IMR-90 (cell line): ENCODE measurements at regions not wholly inside any gene's neighbourhood (a gene's known extent, or its start where the extent isn't known, plus 50 kb on each side); places are given as distances from the start of the nearest gene placed in this dataset.

Experiments
- ATAC-seq: fragments of 200-7000 bp; cut with Tn5 transposase; 2 replicates; pipeline ENCODE4 v1.9.1; 2020; ENCODE audit warnings: low read depth, mild to moderate bottlenecking, moderate library complexity
- BruUV-seq: library from RNA; stranded (reverse); fragments of 400-500 nt; replicated peaks from 2 replicates; lab custom pipeline; 2021; lab: Mats Ljungman, UMichigan
- CTCF ChIA-PET: fragments of 300-600 bp; formaldehyde crosslinking; extraction: SDS; loops from one replicate; lab custom pipeline; 2021; ENCODE audit warnings: antibody characterized with exemption; lab: Yijun Ruan, JAX
- POLR2A ChIA-PET: fragments of 300-600 bp; sonication (Branson Sonifier 250); formaldehyde crosslinking; loops from one replicate; lab custom pipeline; 2022; ENCODE audit warnings: antibody characterized with exemption; ENCODE audit not compliant: unreplicated experiment; lab: Charles Lee
- DNase-seq: peaks from one replicate; pipeline ENCODE4 v3.0.0; 2013
- H2AFZ ChIP-seq: replicated peaks from 2 replicates; pipeline ENCODE3; 2013; ENCODE audit warnings: low read length, mild to moderate bottlenecking; ENCODE audit not compliant: poor library complexity
- H2AK5ac ChIP-seq: 2 replicates; pipeline ENCODE4 v1.6.1; 2013; ENCODE audit warnings: low read depth, low read length, inconsistent platforms
- H2AK9ac ChIP-seq: replicated peaks from 2 replicates; pipeline ENCODE3; 2013; ENCODE audit warnings: mild to moderate bottlenecking, low read depth, low read length, moderate library complexity; ENCODE audit not compliant: poor library complexity
- H2BK120ac ChIP-seq: 2 replicates; pipeline ENCODE4 v1.6.1; 2013; ENCODE audit warnings: low read depth, low read length, inconsistent platforms
- H2BK15ac ChIP-seq: 3 replicates; pipeline ENCODE4 v1.6.1; 2013; ENCODE audit warnings: low read depth, low read length, inconsistent platforms
- H2BK20ac ChIP-seq: 2 replicates; pipeline ENCODE4 v1.6.1; 2013; ENCODE audit warnings: low read depth, mild to moderate bottlenecking, inconsistent platforms, low read length, moderate library complexity
- H2BK5ac ChIP-seq: 2 replicates; pipeline ENCODE4 v1.6.1; 2013; ENCODE audit warnings: mild to moderate bottlenecking, low read depth, low read length, inconsistent platforms; ENCODE audit not compliant: poor library complexity, severe bottlenecking
- H3K14ac ChIP-seq: replicated peaks from 2 replicates; pipeline ENCODE4 v1.6.1; 2013; ENCODE audit warnings: low read depth, low read length, inconsistent platforms
- H3K18ac ChIP-seq: 2 replicates; pipeline ENCODE4 v1.6.1; 2013; ENCODE audit warnings: low read depth, low read length, control low read depth
- H3K23ac ChIP-seq: 2 replicates; pipeline ENCODE4 v1.6.1; 2013; ENCODE audit warnings: low read depth, low read length, inconsistent platforms
- H3K27ac ChIP-seq: 2 replicates; pipeline ENCODE4 v1.5.1; 2013; ENCODE audit warnings: mild to moderate bottlenecking, control low read depth, low read length; ENCODE audit not compliant: insufficient read depth
- H3K27me3 ChIP-seq: 2 replicates; pipeline ENCODE4 v1.6.1; 2013; ENCODE audit warnings: low read length; ENCODE audit not compliant: control insufficient read depth, insufficient read depth
- H3K36me3 ChIP-seq: 2 replicates; pipeline ENCODE4 v1.6.1; 2013; ENCODE audit warnings: low read length, mixed read lengths; ENCODE audit not compliant: control insufficient read depth, insufficient read depth
- H3K4ac ChIP-seq: 2 replicates; pipeline ENCODE4 v1.6.1; 2013; ENCODE audit warnings: low read depth, low read length, inconsistent platforms
- H3K4me1 ChIP-seq: 2 replicates; pipeline ENCODE4 v1.6.1; 2013; ENCODE audit warnings: low read length, mixed read lengths; ENCODE audit not compliant: control insufficient read depth, insufficient read depth
- H3K4me2 ChIP-seq: 2 replicates; pipeline ENCODE4 v1.6.1; 2013; ENCODE audit warnings: low read depth, mild to moderate bottlenecking, control low read depth, low read length, moderate library complexity
- H3K4me3 ChIP-seq: 2 replicates; pipeline ENCODE4 v1.5.1; 2013; ENCODE audit warnings: low read depth, mild to moderate bottlenecking, control low read depth, low read length, moderate library complexity; ENCODE audit not compliant: insufficient read depth
- H3K56ac ChIP-seq: 2 replicates; pipeline ENCODE4 v1.6.1; 2013; ENCODE audit warnings: low read length, inconsistent platforms; ENCODE audit not compliant: insufficient read depth; ENCODE audit errors: extremely low read depth
- H3K79me1 ChIP-seq, 2 experiments: 2 replicates each; pipeline ENCODE4 v1.6.1; 2013; ENCODE audit warnings: low read length in 2 of 2, inconsistent platforms in 1 of 2, low read depth in 1 of 2
- H3K9ac ChIP-seq: 2 replicates; pipeline ENCODE4 v1.6.1; 2013; ENCODE audit warnings: low read depth, low read length, control low read depth
- H3K9me1 ChIP-seq: 2 replicates; pipeline ENCODE4 v1.6.1; 2013; ENCODE audit warnings: low read length, inconsistent platforms; ENCODE audit not compliant: insufficient read depth
- H3K9me3 ChIP-seq: 2 replicates; pipeline ENCODE4 v1.6.1; 2013; ENCODE audit warnings: low read length; ENCODE audit not compliant: control insufficient read depth, insufficient read depth
- H4K20me1 ChIP-seq: 2 replicates; pipeline ENCODE4 v1.6.1; 2013; ENCODE audit warnings: low read length, inconsistent platforms; ENCODE audit not compliant: insufficient read depth
- H4K5ac ChIP-seq: 2 replicates; pipeline ENCODE4 v1.6.1; 2013; ENCODE audit warnings: mild to moderate bottlenecking, low read depth, low read length, control low read depth
- H4K8ac ChIP-seq, 2 experiments: 2 replicates each; pipeline ENCODE4 v1.6.1; 2013; ENCODE audit warnings: low read depth in 2 of 2, low read length in 2 of 2, control low read depth in 1 of 2, inconsistent platforms in 1 of 2
- H4K91ac ChIP-seq: 2 replicates; pipeline ENCODE4 v1.6.1; 2013; ENCODE audit warnings: low read depth, low read length, inconsistent platforms; ENCODE audit not compliant: insufficient read depth
- BHLHE40 ChIP-seq: fragments of 150-350 bp; IDR thresholded peaks from 2 replicates; pipeline ENCODE4 v1.6.1; 2016; ENCODE audit warnings: mild to moderate bottlenecking, low read depth, low read length
- CEBPB ChIP-seq: IDR thresholded peaks from 2 replicates; pipeline ENCODE4 v1.6.1; 2012; ENCODE audit warnings: low read depth, low read length, improper control_type of control experiment
- CTCF ChIP-seq: conservative IDR thresholded peaks from 2 replicates; pipeline ENCODE4 v1.5.1; 2012; ENCODE audit warnings: mild to moderate bottlenecking, low read depth, low read length, improper control_type of control experiment
- ELK1 ChIP-seq: fragments of 150-350 bp; IDR thresholded peaks from 2 replicates; pipeline ENCODE4 v1.6.1; 2016; ENCODE audit warnings: low read depth, mild to moderate bottlenecking, low read length, moderate library complexity, borderline replicate concordance
- MAFK ChIP-seq: IDR thresholded peaks from 2 replicates; pipeline ENCODE4 v1.6.1; 2012; ENCODE audit warnings: low read depth, low read length, improper control_type of control experiment
- MAZ ChIP-seq: IDR thresholded peaks from 2 replicates; pipeline ENCODE4 v1.6.1; 2012; ENCODE audit warnings: low read depth, mild to moderate bottlenecking, low read length, improper control_type of control experiment, moderate library complexity, borderline replicate concordance
- MXI1 ChIP-seq: IDR thresholded peaks from 2 replicates; pipeline ENCODE4 v1.6.1; 2012; ENCODE audit warnings: low read depth, mild to moderate bottlenecking, low read length, moderate library complexity, borderline replicate concordance
- NFE2L2 ChIP-seq: fragments of 150-350 bp; IDR thresholded peaks from 2 replicates; pipeline ENCODE4 v1.6.1; 2016; ENCODE audit warnings: low read depth, mild to moderate bottlenecking, low read length
- POLR2A ChIP-seq: IDR thresholded peaks from 2 replicates; pipeline ENCODE4 v1.6.1; 2012; ENCODE audit warnings: mild to moderate bottlenecking, low read depth, low read length
- RAD21 ChIP-seq: IDR thresholded peaks from 2 replicates; pipeline ENCODE4 v1.6.1; 2012; ENCODE audit warnings: low read length, improper control_type of control experiment
- RCOR1 ChIP-seq: IDR thresholded peaks from 2 replicates; pipeline ENCODE4 v1.6.1; 2012; ENCODE audit warnings: mild to moderate bottlenecking, low read length, improper control_type of control experiment; ENCODE audit not compliant: insufficient replicate concordance
- RFX5 ChIP-seq: IDR thresholded peaks from 2 replicates; pipeline ENCODE4 v1.8.0; 2012; ENCODE audit warnings: low read depth, mild to moderate bottlenecking, low read length, moderate library complexity
- SMC3 ChIP-seq: fragments of 150-350 bp; IDR thresholded peaks from 2 replicates; pipeline ENCODE4 v1.6.1; 2016; ENCODE audit warnings: low read depth, mild to moderate bottlenecking, antibody characterized with exemption, low read length, moderate library complexity
- USF2 ChIP-seq: fragments of 150-350 bp; IDR thresholded peaks from 2 replicates; pipeline ENCODE4 v1.6.1; 2017; ENCODE audit warnings: mild to moderate bottlenecking, antibody characterized with exemption, low read length, low read depth
- WGBS, 2 experiments: methylation state at CpG; one replicate each; pipeline versions ENCODE4 v1.1.5 to v1.1.7; 2013; ENCODE audit warnings: missing lambda C conversion rate in 2 of 2; ENCODE audit not compliant: insufficient read length in 1 of 2; ENCODE audit errors: extremely low coverage in 2 of 2; 5-methylcytosine and 5-hydroxymethylcytosine counted together
- dilution Hi-C: fragments of 300-500 bp; cut with HindIII; formaldehyde crosslinking; loops from one replicate; pipeline ENCODE4 v1.14.3; 2018; ENCODE audit warnings: low sequenced_read_pairs; ENCODE audit not compliant: unreplicated experiment
- in situ Hi-C: fragments of 300-500 bp; cut with MboI; formaldehyde crosslinking; loops from 3 replicates; pipeline ENCODE4 v1.14.3; 2019; ENCODE audit warnings: low sequenced_read_pairs, inconsistent platforms, mixed read lengths
- intact Hi-C: fragments of 100-400 bp; cut with micrococcal nuclease; formaldehyde crosslinking; loops from 2 replicates; pipeline ENCODE4 v1.10.0; 2022

- ATAC-seq (no peak), DNase-seq (no peak)
- H4K91ac ChIP-seq: peak overlapping the region; percentile 72
- peak overlapping the region; percentile 92; the same call in 2 of the 3 replicates for H2BK15ac ChIP-seq
- H3K14ac ChIP-seq: no peak overlapping the region
- H2AK5ac ChIP-seq: peak overlapping the region; percentile 94
- H3K4me3 ChIP-seq: no peak overlapping the region
- H2BK120ac ChIP-seq: peak overlapping the region; percentile 73; the same call in 1 of the 2 replicates
- intact Hi-C loops: no loop called here
- H3K27ac ChIP-seq: no peak overlapping the region
- no peak overlapping the region for H3K9ac ChIP-seq
- H3K79me1 ChIP-seq: no peaks in the 10 kb centered on the region
- CTCF ChIA-PET: no interaction called here
- H3K18ac ChIP-seq: no peak overlapping the region
- in situ Hi-C loops: no loop called here
- POLR2A ChIA-PET: no interaction called here
- peak overlapping the region; percentile 3 for H2AFZ ChIP-seq
- H3K27me3 ChIP-seq: no peaks in the 10 kb centered on the region
- TF ChIP-seq BHLHE40: no peak
- no peak for TF ChIP-seq MXI1
- TF ChIP-seq CEBPB: no peak
- no peak for TF ChIP-seq ELK1
- no peak for TF ChIP-seq MAFK
- TF ChIP-seq RFX5: no peak
- no peak for TF ChIP-seq NFE2L2
- no peak for TF ChIP-seq POLR2A
- TF ChIP-seq CTCF: no peak
- no peak for TF ChIP-seq USF2
- TF ChIP-seq RCOR1: no peak
- TF ChIP-seq MAZ: no peak
- no peak for TF ChIP-seq RAD21
- TF ChIP-seq SMC3: no peak
- H3K9me3 ChIP-seq: no peaks in the 10 kb centered on the region
- no peak overlapping the region for H3K56ac ChIP-seq
- H3K23ac ChIP-seq: no peak overlapping the region
- no peak overlapping the region for H3K4me2 ChIP-seq
- H3K9me1 ChIP-seq: peaks cover 3% of the 10 kb centered on the region; the same call in 1 of the 2 replicates
- no peak overlapping the region for H4K5ac ChIP-seq
- no peak overlapping the region for H2BK5ac ChIP-seq
- H2BK20ac ChIP-seq: peak overlapping the region; percentile 93
- WGBS, 2 experiments: 66% methylated on average over 2 of the region's 10 CpGs; no CpG with 5 or more reads in 1 of the 2 experiments
- no peaks in the 10 kb centered on the region for H4K20me1 ChIP-seq
- H3K36me3 ChIP-seq: no peaks in the 10 kb centered on the region
- H2AK9ac ChIP-seq: peak overlapping the region; percentile 29
- dilution Hi-C loops: no loop called here
- peak overlapping the region in 1 of 2 experiments; percentile 42; a peak in 3 of 4 replicates for H4K8ac ChIP-seq
- no TSS peak for BruUV-seq
- H3K4ac ChIP-seq: peak overlapping the region; percentile 42
- H3K4me1 ChIP-seq: peaks cover 6% of the 10 kb centered on the region
Observed at GRCh38 chr17:12590417-12590816, 75.3 kb upstream of the MYOCD start.
